ENCODE measurements at regions not wholly inside any gene's neighbourhood (a gene's known extent, or its start where the extent isn't known, plus 50 kb on each side); places are given as distances from the start of the nearest gene placed in this dataset.

GRCh38 chr16:52280086-52280485 lies 266.9 kb downstream of the TOX3 start:
- H3K27ac ChIP-seq (ENCODE audit: low read length), result no peak overlapping the region
- H3K4me1 ChIP-seq (ENCODE audit: low read length), result no peaks in the 10 kb centered on the region
- no peak overlapping the region for H2AFZ ChIP-seq (ENCODE audit: low read depth, low read length)
- H3K9ac ChIP-seq (ENCODE audit: low read length), result no peak overlapping the region
- H3K9me3 ChIP-seq (ENCODE audit: insufficient read depth, low read length), result no peaks in the 10 kb centered on the region
- no peak for TF ChIP-seq CTCF (IDR thresholded peaks at IDR 0.05; ENCODE audit: low read depth, low read length)
- TF ChIP-seq EZH2phosphoT487 (IDR thresholded peaks at IDR 0.05; ENCODE audit: low read depth), result no peak
- H3K27me3 ChIP-seq (ENCODE audit: low read depth, low read length), result no peaks in the 10 kb centered on the region
- H3K79me2 ChIP-seq (ENCODE audit: low read length), result no peaks in the 10 kb centered on the region
- H3K4me2 ChIP-seq (ENCODE audit: low read length), result no peak overlapping the region
- H4K20me1 ChIP-seq (ENCODE audit: insufficient read depth, low read length), result no peaks in the 10 kb centered on the region
- H3K36me3 ChIP-seq (replicated peaks; ENCODE audit: low read depth, low read length), result no peaks in the 10 kb centered on the region
- no peak overlapping the region for H3K4me3 ChIP-seq (ENCODE audit: low read length)

DNA sequence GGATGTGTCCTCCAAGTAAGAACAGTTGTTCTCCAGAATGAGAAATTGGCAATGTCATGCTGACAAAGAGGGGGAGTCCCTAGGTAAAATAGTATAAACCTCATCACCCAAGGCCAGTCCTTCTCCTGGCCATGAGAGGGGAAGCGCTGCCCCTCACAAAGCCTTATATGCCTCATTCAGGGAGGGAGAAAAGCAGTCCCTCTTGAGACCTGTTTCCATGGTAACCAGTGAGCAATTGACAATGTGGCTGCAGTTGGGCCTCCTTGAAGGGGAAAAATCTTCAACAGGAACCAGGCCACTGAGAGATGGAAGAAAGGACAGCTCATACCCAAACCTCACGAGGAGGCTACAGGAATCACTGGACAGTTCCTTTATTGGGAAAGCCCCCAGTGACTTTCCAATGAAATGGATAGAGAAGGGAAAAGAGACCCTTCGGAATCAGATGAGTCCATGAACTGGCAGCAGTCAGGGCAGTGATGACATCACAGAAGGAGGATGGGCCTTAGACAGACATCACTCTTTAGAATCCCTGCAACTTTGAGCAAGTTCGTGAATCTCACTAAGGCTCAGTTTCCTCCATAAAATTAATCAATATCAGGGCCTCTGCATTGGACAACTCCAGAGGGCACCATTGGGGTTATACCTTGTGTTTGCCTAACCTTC lies 275.7 kb downstream of the TOX3 start:
- Histone ChIP-seq H3K4me2 (ENCODE audit: low read length) (no peak overlapping the region), H3K27me3 (ENCODE audit: low read depth, low read length) (no peaks in the 10 kb centered on the region), H3K27ac (ENCODE audit: low read length) (no peak overlapping the region), H4K20me1 (ENCODE audit: insufficient read depth, low read length) (no peaks in the 10 kb centered on the region), H3K9ac (ENCODE audit: low read length) (no peak overlapping the region), H3K9me3 (ENCODE audit: insufficient read depth, low read length) (no peaks in the 10 kb centered on the region), H3K4me3 (ENCODE audit: low read length) (no peak overlapping the region), H3K79me2 (ENCODE audit: low read length) (no peaks in the 10 kb centered on the region), H2AFZ (ENCODE audit: low read depth, low read length) (no peak overlapping the region), H3K36me3 (replicated peaks; ENCODE audit: low read depth, low read length) (no peaks in the 10 kb centered on the region), H3K4me1 (ENCODE audit: low read length) (no peaks in the 10 kb centered on the region)
- TF ChIP-seq EZH2phosphoT487 (IDR thresholded peaks at IDR 0.05; ENCODE audit: low read depth), result no peak
- TF ChIP-seq CTCF (IDR thresholded peaks at IDR 0.05; ENCODE audit: low read depth, low read length), result no peak

DNA sequence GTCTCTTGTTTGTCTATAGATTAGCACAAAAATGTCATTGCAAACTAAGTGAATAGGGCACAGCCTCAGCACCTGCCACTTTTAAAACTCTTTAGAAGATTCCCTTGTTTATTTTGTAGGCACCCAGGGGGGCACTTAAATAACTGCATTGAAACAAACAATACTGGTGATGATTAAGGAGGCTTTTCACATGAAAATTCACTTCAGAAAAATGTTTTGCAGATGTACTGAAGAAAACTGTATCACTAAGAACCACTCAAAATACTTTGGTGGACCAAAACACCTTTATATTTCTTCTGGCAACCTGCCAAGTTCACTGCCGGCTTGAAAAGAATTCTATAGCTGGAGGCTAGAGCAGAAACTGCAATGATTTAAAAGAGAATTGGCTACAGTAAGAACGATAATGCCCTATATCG lies 281.5 kb downstream of the TOX3 start:
- H4K20me1 ChIP-seq (ENCODE audit: insufficient read depth, low read length), result no peaks in the 10 kb centered on the region
- H3K4me1 ChIP-seq (ENCODE audit: low read length), result no peaks in the 10 kb centered on the region
- H3K4me2 ChIP-seq (ENCODE audit: low read length), result no peak overlapping the region
- H3K36me3 ChIP-seq (replicated peaks; ENCODE audit: low read depth, low read length), result no peaks in the 10 kb centered on the region
- no peaks in the 10 kb centered on the region for H3K9me3 ChIP-seq (ENCODE audit: insufficient read depth, low read length)
- TF ChIP-seq EZH2phosphoT487 (IDR thresholded peaks at IDR 0.05; ENCODE audit: low read depth), result no peak
- TF ChIP-seq CTCF (IDR thresholded peaks at IDR 0.05; ENCODE audit: low read depth, low read length), result no peak
- no peaks in the 10 kb centered on the region for H3K79me2 ChIP-seq (ENCODE audit: low read length)
- no peak overlapping the region for H3K9ac ChIP-seq (ENCODE audit: low read length)
- H3K27ac ChIP-seq (ENCODE audit: low read length), result no peak overlapping the region
- H2AFZ ChIP-seq (ENCODE audit: low read depth, low read length), result no peak overlapping the region
- H3K4me3 ChIP-seq (ENCODE audit: low read length), result no peak overlapping the region
- H3K27me3 ChIP-seq (ENCODE audit: low read depth, low read length), result no peaks in the 10 kb centered on the region

DNA sequence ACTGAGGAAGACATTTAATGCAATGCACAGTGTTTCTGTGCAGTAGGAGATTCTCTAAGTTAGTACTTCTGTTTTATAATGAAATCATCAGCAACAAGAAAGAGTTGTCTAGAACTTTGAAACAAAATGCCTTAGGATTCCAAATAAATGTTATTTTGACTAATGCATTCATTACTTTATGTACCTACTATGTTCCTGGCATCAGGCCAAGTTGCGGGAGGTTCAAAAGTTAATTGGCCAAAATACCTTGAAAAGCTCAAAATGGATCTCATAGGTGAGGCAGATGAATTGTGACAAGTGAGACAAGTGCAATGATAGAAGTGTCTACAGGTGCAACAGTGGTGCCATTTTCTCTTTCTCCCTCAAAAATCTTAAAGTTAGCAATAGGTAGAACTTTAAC lies 289.4 kb downstream of the TOX3 start:
- H3K9ac ChIP-seq (ENCODE audit: low read length), result no peak overlapping the region
- TF ChIP-seq CTCF (IDR thresholded peaks at IDR 0.05; ENCODE audit: low read depth, low read length), result no peak
- no peak for TF ChIP-seq EZH2phosphoT487 (IDR thresholded peaks at IDR 0.05; ENCODE audit: low read depth)
- no peak overlapping the region for H3K4me2 ChIP-seq (ENCODE audit: low read length)
- H4K20me1 ChIP-seq (ENCODE audit: insufficient read depth, low read length), result no peaks in the 10 kb centered on the region
- H3K4me3 ChIP-seq (ENCODE audit: low read length), result no peak overlapping the region
- no peaks in the 10 kb centered on the region for H3K9me3 ChIP-seq (ENCODE audit: insufficient read depth, low read length)
- no peaks in the 10 kb centered on the region for H3K79me2 ChIP-seq (ENCODE audit: low read length)
- no peak overlapping the region for H3K27ac ChIP-seq (ENCODE audit: low read length)
- H3K27me3 ChIP-seq (ENCODE audit: low read depth, low read length), result no peaks in the 10 kb centered on the region
- no peak overlapping the region for H2AFZ ChIP-seq (ENCODE audit: low read depth, low read length)
- no peaks in the 10 kb centered on the region for H3K4me1 ChIP-seq (ENCODE audit: low read length)
- H3K36me3 ChIP-seq (replicated peaks; ENCODE audit: low read depth, low read length), result no peaks in the 10 kb centered on the region
